ENCODE measurements at regions not wholly inside any gene's neighbourhood (a gene's known extent, or its start where the extent isn't known, plus 50 kb on each side); places are given as distances from the start of the nearest gene placed in this dataset.

GRCh38 chr6:92380803-92381601 is 1038.4 kb downstream of the EPHA7 start:
- TF ChIP-seq CTCF (IDR thresholded peaks at IDR 0.05; ENCODE audit: poor library complexity, severe bottlenecking): no peak
- no peak for TF ChIP-seq EZH2 (IDR thresholded peaks at IDR 0.05; ENCODE audit: borderline replicate concordance, insufficient read depth, low read length, poor library complexity, severe bottlenecking)
- no peak for TF ChIP-seq TAF1 (IDR thresholded peaks at IDR 0.05; ENCODE audit: low read depth)
- no peak for TF ChIP-seq EP300 (conservative IDR thresholded peaks at IDR 0.05; ENCODE audit: poor library complexity, severe bottlenecking)
- TF ChIP-seq REST (IDR thresholded peaks at IDR 0.05; ENCODE audit: borderline replicate concordance): no peak
- no peak for TF ChIP-seq RAD21 (conservative IDR thresholded peaks at IDR 0.05)
